Suprapubic skin (tissue), 4 donors: ENCODE measurements at regions not wholly inside any gene's neighbourhood (a gene's known extent, or its start where the extent isn't known, plus 50 kb on each side); places are given as distances from the start of the nearest gene placed in this dataset.
"Not testable (repeated sequence)": the region's sequence is repeated elsewhere in the genome, so short reads cannot be mapped to it uniquely, and the experiment has no call there.

Source experiments
- DNase-seq, 2 donors: peaks; one replicate each; pipeline ENCODE4 v3.0.0-alpha.2; 2019; ENCODE audit warnings: low spot score in 2 of 2
- H3K27ac ChIP-seq: fragments of 200-600 bp; sonication (generic); one replicate; pipeline ENCODE4 v1.5.1; 2019
- H3K27me3 ChIP-seq: fragments of 200-600 bp; sonication (generic); one replicate; pipeline ENCODE4 v1.5.1; 2019
- H3K36me3 ChIP-seq: fragments of 200-600 bp; sonication (generic); one replicate; pipeline ENCODE4 v1.5.1; 2019
- H3K4me1 ChIP-seq: fragments of 200-600 bp; sonication (generic); one replicate; pipeline ENCODE4 v1.5.1; 2019
- H3K4me3 ChIP-seq: fragments of 200-600 bp; sonication (generic); one replicate; pipeline ENCODE4 v1.5.1; 2019; ENCODE audit warnings: mild to moderate bottlenecking
- H3K9me3 ChIP-seq: fragments of 200-600 bp; sonication (generic); one replicate; pipeline ENCODE4 v1.5.1; 2019
- CTCF ChIP-seq, 2 donors: fragments of 200-600 bp in 1 of 2; fragments of 450-650 bp in 1 of 2; sonication (generic) in 1 of 2; IDR thresholded peaks; one replicate each; pipeline ENCODE4 v1.5.1; 2016 to 2019; ENCODE audit warnings: antibody characterized with exemption in 2 of 2, mild to moderate bottlenecking in 1 of 2, moderate library complexity in 1 of 2
- EP300 ChIP-seq: sonication (generic); formaldehyde crosslinking; IDR thresholded peaks from one replicate; pipeline ENCODE4 v1.6.1; 2017; ENCODE audit warnings: antibody characterized with exemption
- POLR2A ChIP-seq, 2 donors: fragments of 450-650 bp; IDR thresholded peaks; one replicate each; pipeline ENCODE4 v1.6.1; 2017; ENCODE audit warnings: antibody characterized with exemption in 2 of 2, mild to moderate bottlenecking in 2 of 2, moderate library complexity in 2 of 2
- POLR2AphosphoS5 ChIP-seq, 3 donors: sonication (generic); formaldehyde crosslinking; IDR thresholded peaks; one replicate each; pipeline ENCODE4 v1.6.1; 2017; ENCODE audit warnings: antibody characterized with exemption in 3 of 3
- WGBS: methylation state at CpG from one replicate; pipeline ENCODE4 v1.1.5; 2018; 5-methylcytosine and 5-hydroxymethylcytosine counted together

GRCh38 chr1:148336121-148336918 is 146.8 kb downstream of the PPIAL4G start:
- H3K4me1 ChIP-seq = peaks cover 19% of the 10 kb centered on the region
- not testable (repeated sequence) for H3K36me3 ChIP-seq, DNase-seq, H3K27ac ChIP-seq, H3K9me3 ChIP-seq, H3K4me3 ChIP-seq, H3K27me3 ChIP-seq
- WGBS = 32% methylated on average over 5 of the region's 5 CpGs

GRCh38 chr1:148334339-148335130 is 148.6 kb downstream of the PPIAL4G start:
- peak overlapping the region; percentile 54 for H3K4me3 ChIP-seq
- peaks cover 7% of the 10 kb centered on the region for H3K27me3 ChIP-seq
- WGBS = under 1% methylated on average over 31 of the region's 33 CpGs

GRCh38 chr1:148333875-148334338 is 149.2 kb downstream of the PPIAL4G start:
- H3K4me1 ChIP-seq = peaks cover 19% of the 10 kb centered on the region
- WGBS = 12% methylated on average over 18 of the region's 18 CpGs
- peak overlapping the region; percentile 84 for H3K27ac ChIP-seq
- H3K9me3 ChIP-seq = no peaks in the 10 kb centered on the region
- H3K27me3 ChIP-seq = peaks cover 14% of the 10 kb centered on the region
- H3K36me3 ChIP-seq = no peaks in the 10 kb centered on the region
- no peak for DNase-seq
- H3K4me3 ChIP-seq = peak overlapping the region; percentile 54
- no peak for TF ChIP-seq EP300
- TF ChIP-seq CTCF (IDR thresholded peaks at IDR 0.05) = no peak
- no peak for TF ChIP-seq POLR2A (IDR thresholded peaks at IDR 0.05)
- no peak for TF ChIP-seq POLR2AphosphoS5 (IDR thresholded peaks at IDR 0.05)

More at GRCh38 chr1:148334339-148335130, 148.6 kb downstream of the PPIAL4G start:
- Histone ChIP-seq H3K9me3 (no peaks in the 10 kb centered on the region), H3K36me3 (no peaks in the 10 kb centered on the region), H3K4me1 (peaks cover 19% of the 10 kb centered on the region), H3K27ac (peak overlapping the region; percentile 84)
- TF ChIP-seq POLR2AphosphoS5 (IDR thresholded peaks at IDR 0.05) (peak; percentile 54 to 91 (median 89)), CTCF (IDR thresholded peaks at IDR 0.05) (no peak), EP300 (no peak), POLR2A (IDR thresholded peaks at IDR 0.05) (peak; percentile 78 to 81)
- DNase-seq = peak; percentile 85 to 92

- no peaks in the 10 kb centered on the region for H3K36me3 ChIP-seq
- peaks cover 5% of the 10 kb centered on the region for H3K4me1 ChIP-seq
- H3K4me3 ChIP-seq = no peak overlapping the region
- TF ChIP-seq POLR2A (IDR thresholded peaks at IDR 0.05) (no peak), EP300 (no peak), POLR2AphosphoS5 (IDR thresholded peaks at IDR 0.05) (no peak), CTCF (IDR thresholded peaks at IDR 0.05) (no peak)
- peaks cover 20% of the 10 kb centered on the region for H3K27me3 ChIP-seq
- no peaks in the 10 kb centered on the region for H3K9me3 ChIP-seq
- DNase-seq = no peak
- WGBS = 78% methylated on average over 22 of the region's 26 CpGs
- H3K27ac ChIP-seq = no peak overlapping the region
Observed at GRCh38 chr1:148328884-148329283, 154.2 kb downstream of the PPIAL4G start.

- DNase-seq, H3K4me3 ChIP-seq, H3K27ac ChIP-seq, H3K9me3 ChIP-seq, H3K36me3 ChIP-seq, H3K4me1 ChIP-seq: not testable (repeated sequence)
- 96% methylated on average over 17 of the region's 17 CpGs for WGBS
- H3K27me3 ChIP-seq = peaks cover 19% of the 10 kb centered on the region
Observed at GRCh38 chr1:148325031-148325430, 158.1 kb downstream of the PPIAL4G start.

- H3K4me1 ChIP-seq, H3K4me3 ChIP-seq, H3K27ac ChIP-seq, DNase-seq, H3K9me3 ChIP-seq, H3K36me3 ChIP-seq: not testable (repeated sequence)
- H3K27me3 ChIP-seq = peaks cover 19% of the 10 kb centered on the region
- WGBS = 94% methylated on average over 5 of the region's 5 CpGs
Observed at GRCh38 chr1:148324465-148324864, 158.6 kb downstream of the PPIAL4G start.

GRCh38 chr1:148320079-148320478 is 163.0 kb downstream of the PPIAL4G start:
- H3K4me1 ChIP-seq = peaks cover 11% of the 10 kb centered on the region
- 94% methylated on average over 2 of the region's 2 CpGs for WGBS
- not testable (repeated sequence) for H3K4me3 ChIP-seq, H3K27ac ChIP-seq, H3K9me3 ChIP-seq, H3K36me3 ChIP-seq, DNase-seq
- peaks cover 48% of the 10 kb centered on the region for H3K27me3 ChIP-seq
